B cell (primary cell): ENCODE measurements at regions not wholly inside any gene's neighbourhood (a gene's known extent, or its start where the extent isn't known, plus 50 kb on each side); places are given as distances from the start of the nearest gene placed in this dataset.

Experiments
- EZH2 ChIP-seq: IDR thresholded peaks from 2 replicates; pipeline ENCODE4 v1.6.1; 2012; ENCODE audit warnings: borderline replicate concordance, low read depth, mild to moderate bottlenecking, moderate library complexity, low read length; ENCODE audit not compliant: insufficient read depth, poor library complexity, severe bottlenecking
- TF ChIP-seq, protein P1 (sequence below): fragments of 200-600 bp; IDR thresholded peaks from one replicate; pipeline ENCODE4 v1.8.0; 2022; ENCODE audit warnings: antibody characterized with exemption, mild to moderate bottlenecking

DNA sequence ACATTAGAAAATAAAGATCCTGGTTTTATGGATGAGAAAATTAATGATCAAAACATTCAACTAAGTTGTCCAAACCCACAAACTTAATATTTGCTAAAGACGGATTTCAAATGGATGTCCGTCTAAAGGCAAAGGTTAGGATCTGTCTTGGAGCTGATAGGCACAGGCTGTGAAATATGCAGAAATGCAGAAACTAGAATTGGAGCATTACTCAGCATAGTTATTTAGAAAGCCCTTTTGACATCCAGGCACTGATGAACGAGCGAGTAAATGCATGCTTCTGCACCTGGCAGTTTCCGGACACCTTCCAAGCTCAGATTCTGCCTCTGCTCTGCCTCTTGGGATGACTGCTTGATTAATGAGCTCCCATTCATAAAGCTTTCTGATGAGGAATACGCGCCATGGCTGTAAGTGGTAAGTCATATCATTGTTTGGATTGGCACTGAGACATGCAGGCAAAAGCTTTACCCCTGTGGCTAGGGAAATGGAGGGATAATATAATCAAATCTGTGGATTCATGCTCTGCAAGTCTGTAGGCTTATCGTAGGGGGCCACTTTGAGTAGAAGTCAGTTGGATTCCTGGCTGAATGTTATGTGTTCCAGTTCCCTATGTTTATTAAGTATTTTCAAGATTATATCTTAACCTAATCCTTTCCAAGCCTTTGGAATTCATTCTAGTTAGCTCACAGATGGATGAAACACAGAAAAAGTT is 2176.3 kb upstream of the CELF4 start:
- TF ChIP-seq, protein P1, sequence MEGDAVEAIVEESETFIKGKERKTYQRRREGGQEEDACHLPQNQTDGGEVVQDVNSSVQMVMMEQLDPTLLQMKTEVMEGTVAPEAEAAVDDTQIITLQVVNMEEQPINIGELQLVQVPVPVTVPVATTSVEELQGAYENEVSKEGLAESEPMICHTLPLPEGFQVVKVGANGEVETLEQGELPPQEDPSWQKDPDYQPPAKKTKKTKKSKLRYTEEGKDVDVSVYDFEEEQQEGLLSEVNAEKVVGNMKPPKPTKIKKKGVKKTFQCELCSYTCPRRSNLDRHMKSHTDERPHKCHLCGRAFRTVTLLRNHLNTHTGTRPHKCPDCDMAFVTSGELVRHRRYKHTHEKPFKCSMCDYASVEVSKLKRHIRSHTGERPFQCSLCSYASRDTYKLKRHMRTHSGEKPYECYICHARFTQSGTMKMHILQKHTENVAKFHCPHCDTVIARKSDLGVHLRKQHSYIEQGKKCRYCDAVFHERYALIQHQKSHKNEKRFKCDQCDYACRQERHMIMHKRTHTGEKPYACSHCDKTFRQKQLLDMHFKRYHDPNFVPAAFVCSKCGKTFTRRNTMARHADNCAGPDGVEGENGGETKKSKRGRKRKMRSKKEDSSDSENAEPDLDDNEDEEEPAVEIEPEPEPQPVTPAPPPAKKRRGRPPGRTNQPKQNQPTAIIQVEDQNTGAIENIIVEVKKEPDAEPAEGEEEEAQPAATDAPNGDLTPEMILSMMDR, result no peak
- no peak for TF ChIP-seq EZH2
